Cerebellar cortex (tissue), 1 donor: ENCODE measurements at regions not wholly inside any gene's neighbourhood (a gene's known extent, or its start where the extent isn't known, plus 50 kb on each side); places are given as distances from the start of the nearest gene placed in this dataset.

Source experiments
- DNase-seq: peaks from one replicate; pipeline ENCODE4 v3.0.0-alpha.2; 2015; ENCODE audit warnings: low spot score

DNA sequence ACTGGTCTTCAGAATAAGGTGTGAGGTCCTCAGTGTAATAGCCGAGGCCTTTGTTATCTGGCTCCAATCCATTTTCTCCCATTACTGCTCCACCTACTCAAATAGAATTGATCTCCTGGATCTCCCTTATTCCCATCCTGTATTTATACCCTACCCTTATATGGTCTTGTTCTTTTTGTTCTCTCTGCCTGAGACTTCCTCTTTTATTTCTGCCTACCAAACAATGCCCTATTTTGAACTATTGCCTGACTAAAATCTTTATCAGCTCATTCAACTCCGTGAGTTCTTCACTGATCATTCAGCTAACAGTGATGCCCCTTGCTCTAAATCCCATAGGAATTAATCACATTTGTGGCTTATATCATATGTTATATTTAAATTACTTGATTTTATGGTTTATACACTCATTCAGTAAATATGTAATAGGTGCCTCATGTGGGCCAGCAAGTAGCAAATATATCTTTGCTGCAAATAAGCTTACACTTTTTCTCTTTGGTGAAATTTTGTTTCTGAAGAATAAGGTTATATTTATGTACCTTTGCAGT is 417.5 kb upstream of the MEF2C start:
- DNase-seq: no peak

DNA sequence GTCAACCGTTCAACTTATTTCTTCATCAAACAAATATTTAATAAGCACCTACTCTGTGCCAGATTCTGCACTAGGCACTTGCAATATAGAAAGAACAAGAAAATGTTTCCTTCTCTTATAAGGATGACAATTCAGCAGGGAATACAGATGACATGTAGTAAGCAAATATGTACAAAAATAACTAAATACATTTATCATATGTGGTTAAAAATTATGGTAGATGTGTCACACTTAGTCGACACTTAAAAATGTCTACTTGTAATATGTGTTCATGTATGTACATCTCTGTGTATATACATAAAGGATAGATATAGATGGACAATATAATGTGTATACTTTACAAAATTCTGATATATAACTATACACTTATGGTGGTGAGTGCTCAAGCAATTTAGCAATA is 417.0 kb upstream of the MEF2C start:
- no peak for DNase-seq

DNA sequence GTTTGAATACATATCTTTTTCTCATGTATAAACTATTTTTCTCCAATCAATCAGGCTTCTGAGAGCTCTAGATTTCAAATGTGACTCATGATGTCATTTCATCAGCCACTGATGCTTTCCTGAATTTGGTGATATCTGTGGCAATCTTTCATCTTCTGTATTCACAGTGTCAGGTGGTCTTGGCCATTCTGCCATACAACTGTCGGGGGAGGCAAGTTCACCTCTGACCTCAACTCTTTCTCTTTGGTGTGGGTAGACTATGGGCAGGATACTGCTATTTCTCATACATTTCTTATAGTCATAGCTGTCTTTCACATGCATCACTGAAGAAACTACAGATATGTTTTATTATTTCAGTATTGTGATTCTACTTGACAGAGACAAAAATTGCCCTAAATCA is 414.1 kb upstream of the MEF2C start:
- DNase-seq: no peak

DNA sequence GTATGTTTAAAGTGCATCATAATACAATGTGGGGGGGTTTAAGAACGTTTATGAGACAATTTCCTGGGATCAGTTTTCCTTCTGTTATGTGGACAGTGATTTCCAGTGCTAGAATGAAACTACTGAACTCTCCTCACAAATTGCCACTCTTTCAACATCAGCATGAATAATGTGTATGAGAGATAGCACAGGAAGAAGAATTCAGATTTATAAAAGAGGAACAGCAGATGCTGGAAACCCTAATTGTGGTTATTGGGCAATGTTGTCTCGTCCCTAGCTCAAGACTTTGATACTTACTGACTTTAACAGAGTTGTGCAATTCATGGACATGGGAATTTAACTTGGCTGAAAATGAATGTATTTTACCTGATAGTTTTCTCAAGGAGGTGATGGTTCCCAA is 410.8 kb upstream of the MEF2C start:
- DNase-seq: no peak

DNA sequence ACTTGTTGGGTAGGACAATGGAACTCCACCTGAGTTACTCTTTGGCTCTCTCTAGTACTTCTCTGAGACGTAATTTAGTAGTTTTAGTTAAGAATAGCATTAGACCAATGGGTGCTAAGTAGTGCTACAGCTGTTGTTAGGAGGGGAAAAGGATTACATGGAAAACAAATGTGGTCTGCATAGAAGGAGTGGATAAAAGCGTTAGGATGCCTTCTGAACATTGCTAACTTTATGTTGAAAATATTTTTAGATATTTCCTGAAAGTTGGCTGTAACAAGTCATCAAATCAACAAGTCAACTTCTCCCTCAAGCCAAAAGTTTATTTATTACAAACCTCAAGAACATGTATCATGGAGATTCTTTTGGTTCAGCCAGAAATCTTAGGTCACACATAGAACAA is 409.5 kb upstream of the MEF2C start:
- DNase-seq: no peak

DNA sequence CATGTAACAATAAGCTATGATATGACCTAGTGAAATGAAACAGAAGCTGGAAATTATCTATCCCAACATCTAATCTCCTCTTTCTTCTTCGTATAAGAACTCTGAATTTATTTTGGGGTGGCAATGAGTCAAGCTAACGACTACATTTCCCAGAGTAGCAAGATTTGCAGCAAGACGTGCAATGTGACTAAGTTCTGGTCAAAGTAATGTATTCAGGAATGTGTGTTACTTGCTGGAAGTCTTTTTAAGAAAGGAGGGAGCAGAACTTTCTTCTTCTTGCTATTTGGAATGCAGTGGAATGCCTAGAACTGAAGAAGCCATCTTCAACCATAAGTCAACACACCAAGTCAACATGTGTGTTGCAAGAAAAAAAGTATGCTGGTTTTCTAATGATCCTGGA is 406.6 kb upstream of the MEF2C start:
- DNase-seq: no peak

DNA sequence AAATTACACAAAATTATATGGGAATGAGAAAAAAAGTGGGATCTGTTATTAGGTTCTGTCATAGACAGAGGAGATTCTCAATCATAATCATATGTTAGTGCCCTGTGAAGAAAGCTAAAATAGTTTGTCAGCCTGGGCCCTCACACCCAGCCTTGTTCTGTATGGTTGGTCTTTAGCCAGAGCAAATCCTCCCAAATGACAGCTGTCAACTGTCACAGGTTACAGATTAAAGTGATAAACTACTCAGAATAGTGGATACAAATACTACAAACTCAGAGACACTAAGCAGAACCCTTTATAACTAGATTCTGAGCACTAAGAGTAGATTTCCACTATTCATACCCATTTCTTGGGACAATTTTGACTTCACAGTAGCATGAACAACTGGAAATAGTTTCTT is 405.0 kb upstream of the MEF2C start:
- no peak for DNase-seq

DNA sequence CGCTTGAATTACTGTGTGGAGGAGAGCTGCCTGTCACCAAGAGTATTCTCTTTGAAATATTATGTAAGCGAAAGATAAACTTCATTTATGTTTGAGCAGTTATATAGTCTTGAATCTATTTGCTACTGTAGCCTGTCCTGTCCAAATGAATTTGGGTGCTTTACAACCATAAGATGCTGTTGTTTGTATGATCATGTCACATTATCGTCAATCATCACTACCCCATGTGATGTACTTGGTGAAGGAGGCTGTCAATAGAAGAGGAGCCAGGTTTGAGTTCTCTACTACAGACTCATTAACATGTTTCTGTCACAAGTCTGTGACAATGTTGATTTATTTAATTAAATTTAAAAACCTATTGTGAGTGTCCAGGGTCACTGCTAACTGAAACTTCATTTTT is 403.3 kb upstream of the MEF2C start:
- no peak for DNase-seq

DNA sequence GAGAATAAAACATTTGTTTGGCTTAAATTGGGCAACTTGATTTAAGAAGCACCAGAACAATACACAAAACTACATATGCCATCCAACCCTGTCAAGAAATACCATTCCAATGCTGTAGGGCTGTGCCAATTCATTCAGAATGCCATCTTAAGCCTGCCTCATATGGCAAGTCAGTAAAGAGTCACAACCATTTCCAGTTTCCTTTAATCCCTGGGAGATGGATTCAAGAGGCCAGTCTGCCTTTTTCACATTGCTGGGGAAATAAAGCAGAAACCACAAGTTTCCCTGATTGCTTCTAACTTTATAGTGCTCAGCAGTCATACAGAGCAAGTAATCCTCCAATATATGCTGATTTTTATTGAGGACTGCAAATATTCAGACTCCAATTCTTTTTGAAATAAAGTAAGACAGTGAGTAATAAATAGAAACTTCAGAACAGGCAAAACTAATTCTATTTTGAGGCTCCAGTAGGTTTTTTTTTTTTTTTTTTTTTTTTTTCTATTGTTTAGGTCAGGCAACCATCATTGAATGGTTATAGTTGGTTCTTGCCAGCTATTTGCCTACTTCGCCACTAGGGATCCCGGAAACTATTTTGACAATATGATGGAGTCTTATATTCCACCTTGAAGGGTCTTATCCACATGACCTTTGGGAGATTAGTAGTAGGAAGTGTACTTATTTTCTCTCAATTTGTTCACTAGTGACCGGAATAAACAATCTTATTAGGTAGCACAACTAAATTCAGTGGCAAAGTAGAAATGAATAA is 400.9 kb upstream of the MEF2C start:
- no peak for DNase-seq

DNA sequence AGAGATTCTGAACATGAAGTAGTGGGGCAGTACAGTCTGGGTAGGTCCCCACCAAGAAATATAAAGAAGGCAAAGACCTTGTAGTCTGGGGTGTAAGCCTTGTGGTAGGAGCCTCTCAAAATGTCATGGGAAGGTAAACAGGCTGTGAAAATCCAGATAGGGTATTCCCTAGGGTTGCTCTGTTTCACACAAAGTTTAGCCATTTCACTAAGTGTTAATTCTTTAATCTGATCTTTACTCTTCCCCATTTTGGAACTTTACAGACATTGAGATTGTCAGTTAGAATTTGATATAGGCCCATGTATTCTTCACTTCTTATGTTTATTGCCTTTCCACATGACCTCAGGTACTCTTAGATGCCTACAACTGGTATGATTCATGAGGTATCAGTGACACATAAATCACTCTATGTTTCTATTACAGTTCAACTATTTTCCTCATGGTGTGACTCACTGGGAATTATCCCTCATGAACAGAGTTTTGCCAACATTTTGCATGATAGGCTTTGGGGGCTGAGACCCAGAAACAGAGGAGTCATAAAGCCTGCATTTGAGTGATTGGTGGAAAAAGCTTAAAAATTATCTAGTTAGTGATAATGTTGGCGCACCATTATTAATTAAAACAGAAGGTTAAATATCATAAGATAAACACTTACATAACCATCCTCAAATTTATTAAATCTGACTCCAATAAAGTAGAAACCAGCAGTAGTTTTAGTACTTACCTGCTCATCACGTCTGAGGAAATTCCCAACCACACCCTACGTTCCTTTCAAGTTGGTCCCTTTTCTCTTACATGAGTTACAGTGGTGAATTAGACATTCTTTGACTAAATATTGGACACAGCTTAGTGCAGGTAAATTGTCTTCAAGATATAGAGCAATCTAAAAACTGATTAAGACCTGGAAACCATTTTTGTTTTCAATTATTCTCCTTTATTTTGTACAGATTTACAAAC is 399.8 kb upstream of the MEF2C start:
- DNase-seq: no peak

DNA sequence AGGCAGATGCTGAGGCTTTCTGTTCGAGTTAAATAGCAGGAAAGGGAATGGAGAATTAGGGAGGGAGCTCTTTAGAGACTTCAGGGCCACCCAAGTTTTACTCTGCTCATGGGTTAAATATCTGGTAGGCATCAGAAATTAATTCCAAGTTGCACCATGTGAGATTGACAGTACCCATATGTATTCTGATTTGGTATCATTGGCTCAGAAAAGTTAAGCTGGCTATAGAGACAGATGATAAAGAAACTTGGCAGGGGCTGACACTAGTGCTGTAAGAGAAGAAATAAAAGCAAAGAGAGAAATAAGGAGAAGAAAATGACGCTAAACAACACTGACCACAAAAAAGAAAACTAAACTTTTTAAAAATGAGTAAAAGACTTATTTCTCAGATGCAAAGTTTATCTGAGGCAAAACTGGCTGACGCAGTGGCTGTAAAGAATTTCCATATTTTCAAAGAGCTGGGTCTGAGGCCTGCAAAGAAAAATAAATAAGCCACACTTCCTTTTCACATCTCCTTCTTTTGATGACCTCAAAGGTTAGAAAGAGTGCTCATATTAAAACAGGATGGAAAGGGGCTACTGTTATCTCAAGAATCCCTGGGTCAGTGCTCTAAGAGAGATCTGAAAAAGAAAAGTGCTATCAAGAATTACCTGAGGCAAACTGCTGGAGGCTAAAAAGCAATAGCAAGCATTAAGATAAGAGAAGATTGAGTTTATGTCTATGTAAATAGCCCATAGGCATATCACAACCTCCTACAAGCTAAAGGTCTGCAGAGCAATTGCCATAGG is 399.0 kb upstream of the MEF2C start:
- no peak for DNase-seq

DNA sequence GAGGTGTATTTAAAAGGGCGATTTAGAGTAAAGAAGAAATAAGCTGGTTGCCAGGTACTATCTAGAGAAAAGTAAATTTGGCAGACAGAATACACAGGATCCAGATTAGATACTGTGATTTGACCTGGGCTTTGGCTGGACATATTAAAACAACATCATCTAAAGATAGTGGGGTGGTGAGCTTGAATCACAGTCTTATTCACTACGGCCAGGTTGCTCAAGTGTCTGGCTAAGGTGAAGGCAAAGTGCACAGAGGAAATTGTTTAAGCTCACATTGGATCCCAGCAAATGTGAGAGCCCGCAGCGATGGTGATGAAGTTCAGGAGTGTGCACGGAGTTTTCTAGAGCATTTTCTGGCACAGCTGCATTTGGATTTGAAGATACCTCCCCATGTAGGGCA is 398.2 kb upstream of the MEF2C start:
- no peak for DNase-seq

DNA sequence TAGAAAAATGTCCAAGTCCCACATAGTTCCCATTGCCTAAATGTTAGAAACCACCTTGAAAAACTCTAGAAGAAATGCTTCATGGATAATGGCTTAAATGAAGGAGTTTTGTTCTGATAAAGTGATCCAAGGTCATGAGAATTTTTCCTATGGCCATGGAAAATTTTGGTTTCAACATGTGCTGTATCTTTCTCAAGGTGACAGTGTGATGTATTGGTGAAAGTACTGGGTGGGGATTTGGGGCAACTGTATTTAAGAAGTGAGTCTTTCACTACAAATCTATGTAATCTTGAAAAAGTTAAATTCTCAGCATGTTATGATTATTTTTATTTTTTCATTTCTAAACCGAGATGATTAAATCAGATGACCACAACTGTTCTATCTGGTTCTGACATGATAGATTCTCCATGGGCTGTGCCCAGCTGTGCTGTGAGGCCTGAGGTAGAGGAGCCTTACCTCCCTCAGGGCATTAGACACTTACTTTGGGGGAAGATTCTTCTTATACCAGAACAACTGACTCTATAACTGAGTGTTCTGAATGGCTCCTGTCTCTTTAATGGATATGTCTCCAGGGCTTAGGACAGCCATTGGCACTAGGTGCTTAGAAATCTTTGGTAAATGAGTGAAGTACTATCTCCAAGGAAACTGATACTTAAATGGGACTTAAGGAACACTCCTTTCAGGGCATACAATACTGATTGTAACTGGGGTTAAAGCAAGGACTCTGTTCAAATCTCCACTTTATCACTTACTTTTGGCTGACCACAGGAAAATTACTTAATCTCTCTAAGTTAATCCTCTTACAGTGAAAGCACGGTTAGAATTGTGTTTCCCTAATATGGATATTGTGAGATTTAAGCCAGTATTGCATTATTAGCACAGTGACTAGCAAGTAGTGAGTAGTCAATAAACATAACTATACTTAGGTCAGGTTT is 397.4 kb upstream of the MEF2C start:
- DNase-seq: no peak

DNA sequence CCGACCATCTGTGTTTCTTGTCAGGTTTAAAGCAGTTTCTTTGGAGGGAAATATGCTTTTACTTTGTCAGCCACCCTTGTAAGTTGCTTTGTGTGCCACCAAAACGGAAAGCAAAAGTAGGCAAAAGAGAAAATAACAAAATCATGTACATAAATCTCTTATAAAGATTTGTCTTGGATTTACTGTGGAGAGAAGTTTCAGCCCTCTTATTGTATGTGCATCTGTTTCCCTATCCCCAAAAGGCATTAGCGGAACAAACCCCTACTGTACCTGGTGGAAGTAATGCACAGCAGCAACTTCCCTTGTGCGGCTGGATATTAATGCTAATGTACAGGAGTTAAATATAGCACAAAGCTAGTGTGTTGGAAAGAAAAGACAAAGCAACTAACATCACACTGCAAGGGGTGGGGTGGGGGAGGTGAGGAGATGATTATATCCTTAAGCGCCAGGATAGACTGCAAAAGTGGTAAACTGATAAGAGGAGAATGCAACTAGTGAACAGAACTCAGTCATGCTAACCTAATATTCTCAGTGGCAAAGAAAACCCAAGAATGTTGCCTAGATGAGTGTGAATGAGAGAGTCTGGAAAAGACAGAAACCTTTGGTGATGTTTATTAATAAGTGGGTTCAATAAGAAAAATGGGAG is 396.5 kb upstream of the MEF2C start:
- DNase-seq: no peak

DNA sequence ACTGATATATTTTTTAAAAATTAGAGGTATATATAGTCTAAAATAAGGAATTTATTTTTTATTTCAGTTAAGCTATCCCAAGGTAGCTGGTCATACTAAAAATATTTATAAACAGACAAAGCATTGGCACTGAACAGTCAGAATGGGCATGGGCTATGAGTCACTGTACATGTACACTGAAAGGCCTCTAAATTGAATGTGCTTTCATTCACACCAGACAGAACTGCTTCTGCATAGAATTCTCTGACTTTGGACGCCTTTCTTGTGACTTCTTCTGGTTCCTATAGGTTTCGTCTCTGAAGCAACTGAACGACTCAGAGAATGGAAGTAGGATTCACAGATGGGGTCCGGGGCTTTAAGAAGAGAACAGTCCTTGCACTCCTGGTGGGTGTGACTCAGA is 394.8 kb upstream of the MEF2C start:
- no peak for DNase-seq

DNA sequence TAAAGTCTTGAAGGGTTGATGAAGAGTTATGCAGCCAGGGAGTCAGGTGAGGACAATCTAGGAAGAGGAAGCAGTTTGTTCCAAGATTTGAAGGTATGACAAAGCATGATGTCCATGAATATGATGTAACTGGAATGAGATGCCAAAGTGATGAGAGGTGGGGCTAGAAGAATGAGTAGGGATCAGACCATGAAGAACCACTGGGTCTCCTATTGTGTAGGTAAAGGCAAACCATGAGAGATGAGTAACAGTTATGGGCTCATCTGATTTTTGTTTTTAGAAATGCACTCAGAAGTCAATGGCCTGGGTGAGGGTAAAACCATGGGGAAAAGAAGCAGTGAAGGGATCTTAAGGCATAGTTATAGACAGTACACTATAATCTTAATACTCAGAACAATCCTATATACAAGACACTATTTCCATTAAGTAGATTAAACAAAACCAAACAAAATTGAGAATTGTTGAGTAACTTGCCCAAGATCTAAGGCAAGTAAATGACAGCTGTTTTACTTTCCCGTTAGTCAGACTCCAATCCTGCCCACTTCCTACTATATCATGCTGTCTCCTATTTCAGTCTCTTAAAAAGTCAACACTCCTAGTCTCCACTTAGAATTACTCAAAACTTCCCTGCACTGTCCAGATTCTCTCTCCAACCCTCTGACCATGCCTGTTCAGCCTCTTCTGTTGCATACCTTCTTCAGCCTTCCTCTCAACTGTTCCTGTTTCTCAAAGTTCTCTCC is 393.8 kb upstream of the MEF2C start:
- DNase-seq: no peak

DNA sequence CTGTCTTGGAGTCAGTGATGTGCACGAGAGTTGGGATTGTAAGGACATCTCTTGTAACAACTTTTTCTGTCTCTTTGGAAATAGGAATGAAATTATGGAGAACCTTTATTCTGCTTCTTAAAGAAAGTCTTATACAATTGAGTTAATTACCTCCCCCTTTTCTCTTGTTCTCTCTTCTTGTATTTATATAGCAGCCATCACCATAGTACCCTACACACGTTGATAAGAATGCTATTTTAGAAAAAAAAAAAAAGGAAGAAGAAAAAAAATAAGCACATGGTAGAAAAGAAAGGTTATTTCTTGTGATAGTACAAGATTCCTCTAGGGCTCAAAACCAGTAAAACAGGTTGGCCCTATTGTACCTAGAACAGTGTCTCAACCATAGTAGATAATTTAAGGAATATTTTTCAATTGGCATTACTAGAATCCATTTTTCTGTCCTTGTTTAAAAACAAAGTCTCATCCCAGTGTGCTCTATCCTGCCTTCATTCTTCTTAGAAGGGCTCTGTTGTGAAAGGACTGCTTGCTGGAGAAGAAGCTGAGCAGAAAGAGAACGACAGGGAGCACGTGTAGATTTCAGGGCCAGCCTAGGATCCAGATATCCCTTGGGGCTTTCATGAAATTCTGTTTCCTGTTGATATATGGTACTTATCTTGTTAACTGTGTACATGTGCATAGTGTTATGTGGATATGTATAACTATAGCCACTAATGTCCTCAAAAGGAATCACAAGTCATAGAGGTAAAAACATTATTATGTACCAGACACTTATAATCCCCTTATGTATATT is 392.3 kb upstream of the MEF2C start:
- DNase-seq: no peak

DNA sequence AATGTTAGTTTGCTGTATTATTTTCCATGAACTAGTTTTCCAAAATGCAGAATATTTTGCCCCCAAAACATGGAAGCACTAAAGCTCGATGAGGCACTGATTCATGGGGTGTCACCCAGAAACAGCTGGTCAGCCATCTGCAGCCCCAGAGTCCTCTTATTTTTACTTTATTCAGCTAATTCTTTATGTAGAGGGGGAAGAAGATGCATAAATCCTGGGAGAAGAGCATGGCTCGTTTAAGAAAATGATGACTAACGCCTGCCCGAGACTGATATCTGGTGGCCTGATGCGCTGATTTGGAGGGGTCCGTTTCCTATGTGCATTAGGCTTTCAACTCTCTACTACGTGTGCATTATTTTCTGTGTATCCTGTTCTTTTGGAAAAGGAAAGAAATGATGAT is 390.3 kb upstream of the MEF2C start:
- DNase-seq: no peak

DNA sequence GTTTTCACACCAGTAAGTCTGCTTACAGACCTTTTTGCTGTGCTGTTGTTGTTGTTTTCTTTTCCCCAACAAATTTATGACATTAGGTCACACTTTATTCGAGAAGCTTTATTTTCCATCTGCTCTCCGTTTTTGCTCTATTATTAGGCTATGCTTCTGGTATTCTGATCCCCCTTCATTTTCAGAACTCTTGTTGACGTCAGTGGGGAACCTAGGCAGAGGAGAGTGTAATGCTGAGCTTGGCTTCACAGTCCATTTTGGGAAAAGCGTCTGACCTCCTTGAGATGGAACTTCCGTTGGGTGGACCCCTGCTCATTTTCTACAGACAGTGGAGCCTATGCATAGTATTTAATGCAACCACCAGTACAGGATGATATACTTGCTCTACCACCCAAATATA is 387.9 kb upstream of the MEF2C start:
- no peak for DNase-seq
